GM23338 (cell line): ENCODE measurements at regions not wholly inside any gene's neighbourhood (a gene's known extent, or its start where the extent isn't known, plus 50 kb on each side); places are given as distances from the start of the nearest gene placed in this dataset.
A peak's percentile ranks its signal among the peaks of the same experiment; 100 is the strongest.

ENCODE experiments used
- ATAC-seq: fragments of 200-7000 bp; cut with Tn5 transposase; 3 replicates; pipeline ENCODE4 v1.9.1; 2020
- DNase-seq: peaks from one replicate; pipeline ENCODE4 v3.0.0-alpha.2; 2015; ENCODE audit warnings: low spot score
- H2AFZ ChIP-seq: fragments of 200-600 bp; sonication (generic); 2 replicates; pipeline ENCODE4 v1.8.0; 2016; ENCODE audit warnings: antibody characterized with exemption, mild to moderate bottlenecking, moderate library complexity
- H3F3A ChIP-seq: fragments of 200-600 bp; sonication (generic); replicated peaks from 2 replicates; pipeline ENCODE4 v1.8.0; 2017; ENCODE audit warnings: antibody characterized with exemption, mixed run types, low read depth
- H3K27ac ChIP-seq: fragments of 200-600 bp; sonication (generic); 2 replicates; pipeline ENCODE4 v1.6.1; 2016; ENCODE audit warnings: low read depth
- H3K27me3 ChIP-seq: fragments of 200-600 bp; sonication (generic); 2 replicates; pipeline ENCODE4 v1.8.0; 2016; ENCODE audit warnings: mild to moderate bottlenecking, mixed run types, moderate library complexity; ENCODE audit not compliant: insufficient read depth
- H3K36me3 ChIP-seq: fragments of 200-600 bp; sonication (generic); 2 replicates; pipeline ENCODE4 v1.8.0; 2016; ENCODE audit warnings: mild to moderate bottlenecking; ENCODE audit not compliant: insufficient read depth
- H3K4me1 ChIP-seq: fragments of 200-600 bp; sonication (generic); 2 replicates; pipeline ENCODE4 v1.8.0; 2016; ENCODE audit warnings: mild to moderate bottlenecking, moderate library complexity; ENCODE audit not compliant: insufficient read depth
- H3K4me2 ChIP-seq: fragments of 200-600 bp; sonication (generic); 2 replicates; pipeline ENCODE4 v1.7.1; 2017; ENCODE audit warnings: mixed run types
- H3K4me3 ChIP-seq: fragments of 200-600 bp; sonication (generic); 2 replicates; pipeline ENCODE4 v1.6.1; 2016; ENCODE audit warnings: mixed run types
- H3K79me2 ChIP-seq: fragments of 200-600 bp; sonication (generic); replicated peaks from 2 replicates; pipeline ENCODE4 v1.8.0; 2017; ENCODE audit warnings: mild to moderate bottlenecking; ENCODE audit not compliant: insufficient read depth
- H3K9me2 ChIP-seq: fragments of 200-600 bp; sonication (generic); 2 replicates; pipeline ENCODE4 v1.8.0; 2017; ENCODE audit not compliant: insufficient read depth
- H4K20me1 ChIP-seq: fragments of 200-600 bp; sonication (generic); replicated peaks from 2 replicates; pipeline ENCODE4 v1.8.0; 2017; ENCODE audit warnings: mild to moderate bottlenecking; ENCODE audit not compliant: insufficient read depth
- H3K27ac Mint-ChIP-seq: 2 replicates; pipeline ENCODE4 v1.8.0; 2020; ENCODE audit warnings: inconsistent platforms, mild to moderate bottlenecking, moderate library complexity, mixed read lengths
- H3K27me3 Mint-ChIP-seq: 3 replicates; pipeline ENCODE4 v1.8.0; 2022; ENCODE audit warnings: low read depth, mild to moderate bottlenecking, moderate library complexity, mixed read lengths, inconsistent platforms; ENCODE audit not compliant: insufficient read depth, poor library complexity
- H3K36me3 Mint-ChIP-seq: 3 replicates; pipeline ENCODE4 v1.8.0; 2021; ENCODE audit warnings: low read depth, mild to moderate bottlenecking, inconsistent platforms, moderate library complexity, mixed read lengths
- H3K4me1 Mint-ChIP-seq: 3 replicates; pipeline ENCODE4 v1.8.0; 2020; ENCODE audit warnings: mild to moderate bottlenecking, inconsistent platforms, mixed read lengths
- H3K4me3 Mint-ChIP-seq: 3 replicates; pipeline ENCODE4 v1.8.0; 2021; ENCODE audit warnings: moderate library complexity, mild to moderate bottlenecking, inconsistent platforms, mixed read lengths
- H3K9me3 Mint-ChIP-seq: 3 replicates; pipeline ENCODE4 v1.8.0; 2020; ENCODE audit warnings: moderate library complexity, mild to moderate bottlenecking, inconsistent platforms, mixed read lengths
- CTCF ChIP-seq, 2 experiments: fragments of 200-600 bp in 1 of 2; sonication (generic) in 1 of 2; conservative IDR thresholded peaks; 2 replicates each; pipeline versions ENCODE4 v1.5.1 to v1.6.1; 2016 to 2017; ENCODE audit warnings: antibody characterized with exemption in 2 of 2, low read depth in 2 of 2, mild to moderate bottlenecking in 2 of 2, moderate library complexity in 1 of 2
- ETS1 ChIP-seq: IDR thresholded peaks from 2 replicates; pipeline ENCODE4 v1.6.1; 2016; ENCODE audit warnings: antibody characterized with exemption
- EZH2phosphoT487 ChIP-seq: fragments of 200-600 bp; sonication (generic); IDR thresholded peaks from one replicate; pipeline ENCODE4 v1.8.1; 2018; ENCODE audit warnings: antibody characterized with exemption; ENCODE audit not compliant: unreplicated experiment
- JUNB ChIP-seq: IDR thresholded peaks from one replicate; pipeline ENCODE4 v1.6.1; 2016; ENCODE audit warnings: antibody characterized with exemption; ENCODE audit not compliant: unreplicated experiment
- STAT1 ChIP-seq: IDR thresholded peaks from one replicate; pipeline ENCODE4 v1.6.1; 2016; ENCODE audit warnings: antibody characterized with exemption; ENCODE audit not compliant: unreplicated experiment
- ZNF331 ChIP-seq: fragments of 250-450 bp; sonication (Bioruptor Pico); IDR thresholded peaks from 2 replicates; pipeline ENCODE4 v1.5.0; 2020; ENCODE audit warnings: low read depth, mild to moderate bottlenecking, moderate library complexity
- ZNF462 ChIP-seq: fragments of 250-450 bp; sonication (Bioruptor Pico); IDR thresholded peaks from 2 replicates; pipeline ENCODE4 v1.5.0; 2020; ENCODE audit warnings: mild to moderate bottlenecking, moderate library complexity

- H3K36me3 Mint-ChIP-seq: no peaks in the 10 kb centered on the region
- H3K4me1 Mint-ChIP-seq: peaks cover 16% of the 10 kb centered on the region
- no peak for TF ChIP-seq JUNB
- TF ChIP-seq CTCF (conservative IDR thresholded peaks at IDR 0.05; ENCODE audit: low read depth in 2 of 2): no peak
- no peak for TF ChIP-seq ETS1
- TF ChIP-seq EZH2phosphoT487: no peak
- TF ChIP-seq ZNF462 (CRISPR knock-in tag): peak; percentile 92
- no peak for TF ChIP-seq STAT1
- TF ChIP-seq ZNF331 (CRISPR knock-in tag): no peak
- H3F3A ChIP-seq: no peaks in the 10 kb centered on the region
- no peaks in the 10 kb centered on the region for H3K27me3 ChIP-seq
- peaks cover 4% of the 10 kb centered on the region for H3K27me3 Mint-ChIP-seq
- H3K4me3 ChIP-seq: no peak overlapping the region
- no peak overlapping the region for H3K4me2 ChIP-seq
- H3K79me2 ChIP-seq: no peaks in the 10 kb centered on the region
- peaks cover 2% of the 10 kb centered on the region; the same call in 2 of the 3 replicates for H3K9me3 Mint-ChIP-seq
- no peaks in the 10 kb centered on the region for H3K36me3 ChIP-seq
- H3K27ac Mint-ChIP-seq: no peak overlapping the region
- no peak overlapping the region for H2AFZ ChIP-seq
- H3K4me1 ChIP-seq: no peaks in the 10 kb centered on the region
- no peaks in the 10 kb centered on the region for H4K20me1 ChIP-seq
- DNase-seq (no peak), ATAC-seq (peak; percentile 35; the same call in 1 of the 3 replicates)
- no peaks in the 10 kb centered on the region for H3K9me2 ChIP-seq
- no peak overlapping the region for H3K4me3 Mint-ChIP-seq
- H3K27ac ChIP-seq: no peak overlapping the region
Measured at GRCh38 chr16:65889533-65889966, 476.9 kb upstream of the CDH5 start.
